ENCODE measurements at regions not wholly inside any gene's neighbourhood (a gene's known extent, or its start where the extent isn't known, plus 50 kb on each side); places are given as distances from the start of the nearest gene placed in this dataset.

- TF ChIP-seq CTCF (IDR thresholded peaks at IDR 0.05) (no peak), POLR2A (IDR thresholded peaks at IDR 0.05) (no peak)
These were observed 78.1 kb upstream of the ZFHX3 start for GRCh38 chr16:73125850-73126524.
